ENCODE measurements at regions not wholly inside any gene's neighbourhood (a gene's known extent, or its start where the extent isn't known, plus 50 kb on each side); places are given as distances from the start of the nearest gene placed in this dataset.
A peak's percentile ranks its signal among the peaks of the same experiment; 100 is the strongest.

DNA sequence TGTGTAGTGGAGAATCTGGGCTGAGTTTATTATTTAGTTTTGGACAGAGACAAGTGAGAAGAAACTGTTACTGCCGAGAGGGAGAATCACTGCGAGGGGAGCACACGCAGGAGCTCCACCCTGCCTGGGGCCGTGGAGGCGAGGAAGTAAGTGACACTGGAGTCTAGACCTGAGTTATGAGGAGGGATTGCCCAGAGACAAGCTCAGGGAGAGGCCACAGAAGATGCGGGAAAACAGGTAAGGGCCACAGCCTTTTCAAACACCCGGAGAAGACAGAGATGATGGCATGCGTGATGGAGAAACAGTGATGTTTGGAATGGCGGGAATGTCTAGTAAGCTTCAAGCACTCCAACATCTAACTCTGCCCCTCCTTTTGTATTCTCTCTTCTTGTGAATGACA lies 84.1 kb downstream of the TNFSF11 start:
- no peak for DNase-seq (ENCODE audit: low spot score)

- DNase-seq (ENCODE audit: low spot score), result no peak
Observed at GRCh38 chr13:42660333-42660965, 86.5 kb downstream of the TNFSF11 start.

DNA sequence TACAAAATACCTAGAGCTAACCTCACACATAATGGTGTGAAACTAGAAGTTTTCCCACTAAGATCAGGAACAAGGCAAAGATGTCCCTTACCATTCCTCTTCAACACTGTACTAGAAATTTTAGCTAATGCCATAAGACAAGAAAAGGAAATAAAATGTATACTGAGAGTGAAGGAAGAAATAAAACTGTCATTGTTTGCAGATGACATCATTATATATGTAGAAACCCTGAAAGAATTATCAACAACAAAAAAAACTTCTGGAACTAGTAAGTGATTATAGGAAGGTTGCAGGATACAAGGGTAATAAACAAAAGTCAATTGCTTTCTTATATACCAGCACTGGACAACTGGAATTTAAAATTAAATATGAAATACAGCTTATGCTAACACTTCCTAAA lies 93.7 kb downstream of the TNFSF11 start:
- no peak for DNase-seq (ENCODE audit: low spot score)

DNA sequence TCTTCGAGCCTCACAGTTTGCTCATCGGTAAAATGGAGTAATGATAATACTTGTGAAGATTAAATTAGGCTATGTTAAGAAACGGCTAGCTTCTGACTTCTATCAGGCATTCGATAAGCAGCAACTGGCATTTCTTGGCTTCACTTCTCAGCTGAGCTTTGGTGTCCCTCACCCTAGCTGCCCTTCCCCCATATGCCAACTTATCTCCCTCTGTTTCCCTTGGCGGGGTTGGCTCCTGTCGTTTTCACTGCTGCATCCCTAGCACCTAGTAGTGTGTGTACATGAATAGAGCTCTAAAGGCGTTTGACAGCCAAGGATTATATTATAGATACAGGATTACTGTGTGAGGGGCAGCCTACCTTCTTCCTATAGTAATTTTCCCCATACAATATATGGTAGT lies 97.5 kb downstream of the TNFSF11 start:
- no peak for DNase-seq (ENCODE audit: low spot score)

DNA sequence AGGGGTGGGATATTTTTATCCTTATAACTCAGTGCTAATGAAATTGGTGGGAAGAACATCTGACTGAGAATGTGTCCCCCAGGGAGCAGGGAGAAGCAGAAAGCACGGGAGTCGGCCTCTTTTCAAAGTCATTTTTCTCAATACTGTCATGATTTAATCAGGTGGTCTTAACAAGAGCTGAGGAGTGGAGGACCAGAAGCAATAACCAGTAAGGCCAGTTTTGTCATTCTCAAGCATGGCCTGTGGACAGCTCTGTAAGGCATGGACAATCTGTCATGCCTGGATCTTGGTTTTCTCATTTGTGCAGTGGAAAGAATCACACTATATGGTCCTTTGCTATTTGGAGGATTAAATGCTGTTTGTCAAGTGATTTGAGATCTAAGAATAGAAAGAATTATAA lies 99.7 kb downstream of the TNFSF11 start:
- no peak for DNase-seq (ENCODE audit: low spot score)

DNA sequence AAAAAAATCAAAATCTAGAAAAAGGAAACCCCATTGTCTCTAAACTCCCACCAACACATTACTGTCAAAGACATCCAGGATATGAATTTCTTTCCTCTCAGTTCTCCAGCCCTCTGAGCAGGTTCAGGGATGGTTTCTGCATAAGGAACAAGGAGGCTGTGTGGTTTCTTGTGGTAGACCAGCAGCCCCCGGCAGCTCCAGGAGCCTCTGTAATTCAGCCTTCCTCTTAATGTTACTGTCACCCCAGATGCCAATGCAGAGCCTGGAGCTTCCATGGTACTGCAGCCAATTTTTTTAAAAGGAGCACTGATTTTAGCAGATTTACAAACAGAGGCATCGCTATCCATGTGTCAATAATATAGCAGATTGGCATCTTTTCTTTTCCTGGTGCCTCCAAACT lies 100.6 kb upstream of the FAM216B start:
- no peak for DNase-seq (ENCODE audit: low spot score)

- peak; percentile 39 for DNase-seq (ENCODE audit: low spot score)
Observed at GRCh38 chr13:42681326-42682100, 99.9 kb upstream of the FAM216B start.

GRCh38 chr13:42684226-42684625 lies 97.2 kb upstream of the FAM216B start:
- no peak for DNase-seq (ENCODE audit: low spot score)

- no peak for DNase-seq (ENCODE audit: low spot score)
Observed at GRCh38 chr13:42685751-42686150, 95.6 kb upstream of the FAM216B start.

DNA sequence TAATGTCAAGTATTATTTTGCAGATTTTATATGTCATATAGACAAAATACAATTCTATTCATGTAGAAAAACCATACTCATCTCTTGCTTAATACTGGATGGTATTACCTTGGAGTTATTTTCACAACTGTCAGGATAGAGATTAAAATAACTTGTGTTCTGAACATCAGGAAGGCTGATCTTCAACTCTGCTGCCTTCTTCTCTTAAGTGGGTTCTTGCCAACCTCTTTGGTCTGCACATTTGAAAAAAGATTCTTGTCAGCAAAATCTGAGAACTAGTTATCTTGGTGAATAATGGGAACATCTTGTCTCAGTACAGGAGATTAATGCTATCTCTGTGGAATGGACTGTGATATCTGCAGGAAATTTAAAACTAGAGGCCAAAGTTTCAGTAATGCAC lies 95.2 kb upstream of the FAM216B start:
- no peak for DNase-seq (ENCODE audit: low spot score)

GRCh38 chr13:42688821-42689220 lies 92.6 kb upstream of the FAM216B start:
- DNase-seq (ENCODE audit: low spot score), result no peak

DNA sequence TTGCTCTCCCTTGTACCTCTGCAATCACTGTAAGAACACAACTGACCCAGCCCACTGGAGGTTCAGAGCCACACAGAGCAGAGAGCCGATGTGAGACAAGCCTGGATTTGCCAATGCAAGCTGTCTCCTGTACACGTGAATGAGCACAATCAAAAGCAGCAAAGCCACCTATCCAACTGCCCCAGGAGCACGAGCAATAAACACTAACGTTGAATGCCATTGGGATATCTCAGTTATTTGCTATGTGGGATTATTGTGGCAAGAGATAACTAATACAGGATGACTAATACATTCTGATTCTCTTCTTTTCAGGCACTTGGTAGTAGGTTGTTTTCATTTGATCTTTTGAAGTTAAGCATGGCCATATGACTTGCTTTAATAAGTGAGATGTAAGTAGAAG lies 85.2 kb upstream of the FAM216B start:
- DNase-seq (ENCODE audit: low spot score), result no peak

DNA sequence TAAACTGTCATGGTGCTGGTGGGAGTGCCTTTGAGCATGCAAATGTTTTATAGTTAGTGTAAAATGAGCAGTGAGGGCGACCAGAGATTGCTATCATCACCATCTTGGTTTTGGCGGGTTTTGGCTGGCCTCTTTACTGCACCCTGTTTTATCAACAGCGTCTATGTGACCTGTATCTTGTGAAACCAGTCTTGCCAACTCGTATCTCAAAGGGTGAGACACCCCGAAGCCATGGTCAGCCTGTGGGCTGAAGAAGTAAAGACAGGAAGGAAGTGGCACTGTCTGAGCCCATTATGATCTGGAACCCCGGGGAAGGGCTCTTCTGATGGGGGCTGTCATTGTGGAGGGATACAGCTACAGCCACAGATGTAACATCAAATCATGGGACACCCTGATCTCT lies 81.5 kb upstream of the FAM216B start:
- no peak for DNase-seq (ENCODE audit: low spot score)

- DNase-seq (ENCODE audit: low spot score), result peak; percentile 8
Observed at GRCh38 chr13:42702716-42703115, 78.7 kb upstream of the FAM216B start.

DNA sequence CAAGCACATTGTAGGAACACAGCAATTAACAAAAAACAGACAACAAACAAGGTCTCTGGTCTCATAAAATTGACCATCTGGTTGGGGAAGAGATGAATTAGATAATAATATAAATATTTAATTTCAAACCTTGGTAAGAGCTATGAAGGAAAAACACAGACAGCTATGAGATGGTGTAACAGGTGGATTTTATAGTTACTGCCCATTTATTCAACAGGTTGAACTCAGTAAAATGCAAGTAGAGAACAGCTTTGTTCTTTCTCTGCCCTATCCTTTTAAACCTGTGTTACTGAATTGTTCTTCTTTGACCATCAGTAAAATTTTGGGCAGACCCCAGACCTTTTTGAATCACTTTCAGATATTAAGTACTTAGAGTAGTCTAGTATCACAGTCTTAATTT lies 77.6 kb upstream of the FAM216B start:
- no peak for DNase-seq (ENCODE audit: low spot score)

DNA sequence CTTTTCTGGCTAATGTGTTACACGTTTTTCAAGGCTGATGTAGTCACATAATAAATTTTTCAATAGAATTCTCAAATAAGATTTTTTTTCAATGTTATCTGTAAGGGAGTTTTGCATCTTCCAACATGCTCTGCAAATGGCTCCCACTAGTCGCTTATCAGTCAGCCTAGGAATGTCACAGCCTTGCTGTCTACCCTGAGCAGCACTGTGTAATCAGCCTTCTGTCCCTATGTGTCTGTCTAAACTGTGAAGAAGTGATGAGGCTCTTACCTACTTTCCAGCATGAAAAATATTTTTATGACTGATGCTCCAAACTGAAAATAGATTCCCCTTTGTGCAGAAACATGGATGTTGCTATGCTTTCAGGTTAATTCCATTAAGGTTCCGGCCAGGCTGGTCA lies 75.1 kb upstream of the FAM216B start:
- DNase-seq (ENCODE audit: low spot score), result no peak

DNA sequence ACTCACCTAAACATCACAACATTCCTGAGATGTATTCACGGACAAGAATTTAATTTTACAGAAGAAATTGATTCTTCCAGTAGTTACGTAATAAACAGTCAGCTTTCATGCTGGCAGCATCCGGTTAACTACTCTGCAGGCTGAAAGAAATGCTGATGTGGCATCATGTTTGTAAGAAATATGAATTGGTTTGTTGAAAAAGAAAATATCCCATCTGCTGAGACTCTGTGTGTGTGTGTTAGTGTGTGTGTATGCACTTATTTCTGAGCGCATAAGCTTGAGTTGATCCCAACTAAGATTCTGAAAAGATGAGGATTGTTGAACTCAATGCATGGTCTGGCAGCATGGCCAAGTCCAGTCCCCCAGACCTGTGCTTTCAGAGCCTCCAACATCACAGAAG lies 74.3 kb upstream of the FAM216B start:
- DNase-seq (ENCODE audit: low spot score), result no peak

GRCh38 chr13:42707586-42707985 lies 73.8 kb upstream of the FAM216B start:
- DNase-seq (ENCODE audit: low spot score), result no peak

DNA sequence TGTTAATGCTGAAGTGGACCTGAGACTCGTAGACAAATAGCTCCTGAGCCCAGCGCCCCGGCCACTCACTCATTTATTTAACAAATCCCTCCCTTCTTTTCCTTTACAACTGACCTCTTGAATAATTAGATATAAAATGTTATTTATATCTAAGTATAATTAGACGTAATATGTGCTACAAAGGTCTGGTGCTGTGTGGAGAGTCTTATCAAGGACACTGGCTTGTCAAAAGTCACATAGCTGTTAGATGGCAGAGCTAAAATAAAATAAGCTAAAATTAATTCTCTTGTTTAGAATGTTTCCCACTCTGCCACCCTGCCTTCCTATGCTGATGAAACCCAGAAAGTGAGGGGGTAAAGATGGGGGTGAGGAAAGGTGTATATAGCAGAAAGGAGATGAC lies 73.0 kb upstream of the FAM216B start:
- no peak for DNase-seq (ENCODE audit: low spot score)

DNA sequence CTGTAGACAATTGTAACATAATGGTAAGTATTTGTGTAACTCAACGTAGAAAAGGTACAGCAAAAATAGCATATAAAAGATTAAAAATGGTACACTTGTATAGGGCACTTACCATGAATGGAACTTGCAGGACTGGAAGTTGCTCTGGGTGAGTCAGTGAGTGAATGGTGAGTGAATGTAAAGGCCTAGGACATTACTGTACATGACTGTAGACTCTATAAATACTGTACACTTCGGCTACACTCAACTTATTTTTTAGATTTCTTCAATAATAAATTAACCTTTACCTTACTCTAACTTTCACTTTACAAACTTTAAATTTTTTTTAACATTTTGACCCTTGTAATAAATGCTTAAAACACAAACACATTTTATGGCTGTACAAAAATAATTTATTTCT lies 72.1 kb upstream of the FAM216B start:
- DNase-seq (ENCODE audit: low spot score), result no peak

DNA sequence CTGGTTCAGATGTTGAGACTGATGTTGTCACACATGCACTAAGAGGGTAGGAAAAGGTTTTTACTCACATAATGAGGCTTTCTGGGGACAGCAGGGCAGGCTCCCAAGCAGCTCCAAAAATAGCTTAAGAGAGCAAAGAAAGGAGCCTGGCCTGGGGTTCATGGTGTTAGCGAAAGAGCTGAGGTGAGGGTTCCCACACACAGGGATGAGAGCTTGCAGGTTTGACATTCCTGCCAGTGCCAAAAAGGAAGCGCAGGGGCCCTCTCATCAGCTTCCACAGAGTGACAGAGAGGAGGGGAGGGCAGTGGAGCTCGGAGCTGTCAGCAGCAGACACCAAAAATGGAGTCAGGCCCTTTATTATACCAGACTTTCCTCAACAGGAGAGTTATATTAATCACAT lies 65.5 kb upstream of the FAM216B start:
- DNase-seq (ENCODE audit: low spot score), result no peak

DNA sequence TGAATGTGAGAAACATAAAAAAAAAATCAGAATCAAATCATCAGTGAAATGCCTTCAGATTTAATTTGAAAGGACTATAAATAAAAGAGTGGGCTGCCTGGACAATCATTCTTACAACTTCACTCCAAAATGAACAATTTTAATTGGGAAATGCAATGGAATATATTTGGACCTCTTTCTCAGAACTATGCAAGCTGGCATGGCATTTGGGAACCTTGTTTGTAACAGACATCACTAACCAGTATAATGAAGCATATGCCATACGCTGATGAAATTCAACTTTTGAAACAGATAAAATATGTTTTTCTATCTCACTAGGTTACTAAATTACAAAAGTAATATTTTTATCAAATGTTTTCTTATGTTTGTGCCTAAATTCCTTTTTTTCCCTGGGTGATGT lies 64.2 kb upstream of the FAM216B start:
- DNase-seq (ENCODE audit: low spot score), result peak; percentile 46

DNA sequence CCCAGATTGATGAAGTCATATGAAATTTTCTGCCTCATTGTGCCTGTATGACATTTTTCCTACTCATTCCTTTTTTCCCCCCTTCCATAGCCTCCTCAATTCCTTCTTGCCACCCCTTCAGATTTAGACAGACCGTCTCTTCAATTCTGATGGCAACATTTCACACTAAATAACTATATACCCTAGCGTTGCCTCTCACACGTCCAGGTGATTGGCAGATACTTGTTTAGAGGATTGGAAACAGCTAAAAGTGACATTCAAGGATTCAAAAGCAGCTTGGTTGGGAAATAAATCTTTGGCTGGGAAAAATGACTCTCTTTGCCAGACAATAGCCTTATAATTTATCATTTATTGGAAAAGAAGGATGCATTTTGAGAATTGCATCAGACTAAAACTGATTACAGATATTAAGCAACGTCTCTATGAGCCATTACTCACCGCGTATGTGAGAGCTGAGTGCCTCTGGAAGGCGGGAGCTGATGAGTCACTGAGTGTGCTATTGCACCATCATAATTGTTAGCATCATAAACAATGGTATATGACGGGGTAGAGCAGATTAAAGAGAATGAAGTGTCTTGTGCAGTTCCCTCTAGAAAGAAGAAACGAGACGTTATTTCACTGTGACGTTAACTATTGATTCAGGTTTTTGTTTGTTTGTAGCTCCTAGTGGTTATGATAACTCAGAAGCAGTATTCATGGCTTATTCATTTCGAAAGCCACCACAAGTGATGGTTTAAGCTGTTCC lies 61.1 kb upstream of the FAM216B start:
- peak; percentile 37 for DNase-seq (ENCODE audit: low spot score)

All from Ammon's horn (tissue), 1 donor.